HG03565 (cell line): ENCODE measurements at regions not wholly inside any gene's neighbourhood (a gene's known extent, or its start where the extent isn't known, plus 50 kb on each side); places are given as distances from the start of the nearest gene placed in this dataset.

Source experiments
- ATAC-seq: cut with Tn5 transposase; IDR thresholded peaks from one replicate; pipeline ENCODE4 v1.9.1; 2021; ENCODE audit warnings: mild to moderate bottlenecking, moderate library complexity; ENCODE audit not compliant: unreplicated experiment

GRCh38 chr9:117858561-117858960, 154.4 kb downstream of the TLR4 start:
- no peak for ATAC-seq

GRCh38 chr9:117860849-117861248, 156.6 kb downstream of the TLR4 start:
- no peak for ATAC-seq

- ATAC-seq, result no peak
These were observed 160.3 kb downstream of the TLR4 start for GRCh38 chr9:117864385-117865057.

- no peak for ATAC-seq
These were observed 164.4 kb downstream of the TLR4 start for GRCh38 chr9:117868594-117868993.

- ATAC-seq, result no peak
These were observed 165.1 kb downstream of the TLR4 start for GRCh38 chr9:117869287-117869686.

- no peak for ATAC-seq
These were observed 165.5 kb downstream of the TLR4 start for GRCh38 chr9:117869712-117870111.

DNA sequence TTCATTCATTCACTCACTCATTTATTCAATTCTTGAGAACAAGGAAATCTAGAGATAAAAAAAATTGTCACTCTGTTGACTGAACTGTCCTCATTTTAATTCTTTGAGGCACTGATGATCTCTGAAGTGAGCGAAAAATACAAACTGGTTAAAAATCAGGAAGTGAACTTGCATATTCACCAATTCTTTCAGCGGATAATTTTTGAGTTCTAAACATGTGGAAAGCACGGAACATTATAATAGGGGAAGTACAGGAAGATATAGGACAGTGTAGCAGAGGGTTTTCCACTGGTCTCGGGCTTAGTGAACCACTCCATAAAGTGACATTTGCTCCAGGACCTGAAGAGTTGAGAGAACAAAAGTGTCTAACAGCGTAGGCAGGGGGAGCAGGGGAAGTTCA, 169.5 kb downstream of the TLR4 start:
- no peak for ATAC-seq

GRCh38 chr9:117875886-117876285, 171.7 kb downstream of the TLR4 start:
- ATAC-seq, result no peak

- no peak for ATAC-seq
These were observed 178.0 kb downstream of the TLR4 start for GRCh38 chr9:117882171-117882570.

DNA sequence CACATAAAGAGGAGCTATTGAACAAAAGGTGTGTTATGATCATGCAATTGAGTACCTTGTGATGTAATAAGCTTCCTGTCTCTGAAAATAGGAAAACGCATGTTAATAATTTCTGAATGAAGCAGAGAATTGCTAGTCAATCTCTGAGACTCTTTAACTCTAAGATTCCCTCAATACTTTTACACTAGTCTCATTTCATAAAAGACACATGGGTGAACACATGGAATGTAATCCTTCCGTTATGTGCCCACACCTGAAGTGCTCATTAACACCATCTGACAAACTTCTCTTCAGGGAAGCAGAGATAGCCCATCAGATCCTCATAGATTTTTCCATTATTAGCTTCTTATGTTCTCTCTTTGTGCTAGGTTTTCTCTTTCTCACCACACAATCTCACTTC, 182.4 kb downstream of the TLR4 start:
- no peak for ATAC-seq

GRCh38 chr9:117887383-117887782, 183.2 kb downstream of the TLR4 start:
- no peak for ATAC-seq

- ATAC-seq, result no peak
These were observed 183.7 kb downstream of the TLR4 start for GRCh38 chr9:117887941-117888340.

GRCh38 chr9:117903453-117903852, 199.2 kb downstream of the TLR4 start:
- no peak for ATAC-seq

GRCh38 chr9:117906763-117907162, 202.6 kb downstream of the TLR4 start:
- no peak for ATAC-seq

- ATAC-seq, result no peak
These were observed 203.2 kb downstream of the TLR4 start for GRCh38 chr9:117907420-117907819.

- peak; percentile 56 for ATAC-seq
These were observed 212.1 kb downstream of the TLR4 start for GRCh38 chr9:117916291-117916690.

GRCh38 chr9:117917873-117918272, 213.7 kb downstream of the TLR4 start:
- ATAC-seq, result no peak

- no peak for ATAC-seq
These were observed 215.3 kb downstream of the TLR4 start for GRCh38 chr9:117919538-117919937.

- no peak for ATAC-seq
These were observed 221.9 kb downstream of the TLR4 start for GRCh38 chr9:117926031-117926658.

DNA sequence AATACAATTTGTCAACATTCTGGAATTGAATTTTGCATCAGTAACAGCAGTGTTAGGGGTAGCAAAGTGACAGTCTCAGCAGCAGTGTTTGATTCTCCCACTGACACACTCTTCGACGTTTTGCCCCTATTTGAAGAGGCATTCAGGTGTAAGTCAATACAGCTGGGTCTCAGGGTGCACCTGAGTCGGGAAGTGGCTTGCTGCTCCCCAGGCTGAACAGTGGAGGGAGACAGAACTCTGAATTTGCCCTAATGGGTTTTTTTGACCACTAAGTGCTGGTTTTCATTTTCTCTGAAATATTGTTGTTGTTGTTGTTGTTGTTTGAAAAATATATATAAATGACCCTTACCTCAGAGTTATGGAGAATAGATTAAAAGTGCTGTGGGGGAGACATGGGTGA, 223.2 kb downstream of the TLR4 start:
- ATAC-seq, result no peak

- no peak for ATAC-seq
These were observed 225.7 kb downstream of the TLR4 start for GRCh38 chr9:117929868-117930267.

DNA sequence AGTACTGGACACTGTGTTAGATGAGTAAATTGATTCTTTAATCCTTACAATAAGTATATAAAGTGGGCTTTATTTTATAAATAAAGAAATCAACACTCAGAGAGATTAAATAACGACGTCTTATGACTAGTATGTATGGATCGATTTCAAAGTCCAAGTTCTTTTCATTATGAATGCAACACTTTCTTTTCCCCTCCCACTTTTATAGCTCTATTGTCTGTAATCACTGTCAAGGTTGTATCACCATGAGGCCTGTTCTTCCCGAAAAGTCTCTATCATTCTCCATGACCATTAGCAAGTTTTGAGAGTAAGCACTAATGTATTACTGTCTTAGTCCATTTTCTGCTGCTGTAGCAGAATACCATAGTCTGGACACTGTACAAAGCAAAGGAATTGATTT, 228.4 kb downstream of the TLR4 start:
- no peak for ATAC-seq
